Esophagus (tissue), 2 donors: ENCODE measurements at regions not wholly inside any gene's neighbourhood (a gene's known extent, or its start where the extent isn't known, plus 50 kb on each side); places are given as distances from the start of the nearest gene placed in this dataset.
"Not testable (repeated sequence)": the region's sequence is repeated elsewhere in the genome, so short reads cannot be mapped to it uniquely, and the experiment has no call there.

Experiments used
- H3K27ac ChIP-seq, 2 donors: one replicate each; pipeline ENCODE4 v1.5.1; 2013; ENCODE audit warnings: low read depth in 2 of 2, mild to moderate bottlenecking in 2 of 2, inconsistent platforms in 1 of 2, low read length in 1 of 2, moderate library complexity in 1 of 2
- H3K27me3 ChIP-seq, 2 donors: one replicate each; pipeline ENCODE4 v1.6.1; 2013; ENCODE audit warnings: low read length in 2 of 2, control low read depth in 1 of 2, mild to moderate bottlenecking in 1 of 2; ENCODE audit not compliant: insufficient read depth in 2 of 2, control insufficient read depth in 1 of 2
- H3K36me3 ChIP-seq, 2 donors: one replicate each; pipeline ENCODE4 v1.6.1; 2013; ENCODE audit warnings: low read length in 1 of 2; ENCODE audit not compliant: control insufficient read depth in 2 of 2, insufficient read depth in 2 of 2
- H3K4me1 ChIP-seq, 2 donors: one replicate each; pipeline ENCODE4 v1.6.1; 2013; ENCODE audit warnings: low read length in 1 of 2; ENCODE audit not compliant: control insufficient read depth in 2 of 2, insufficient read depth in 2 of 2
- H3K4me3 ChIP-seq, 2 donors: one replicate each; pipeline ENCODE4 v1.5.1; 2013; ENCODE audit warnings: low read length in 2 of 2, mild to moderate bottlenecking in 2 of 2, low read depth in 1 of 2, moderate library complexity in 1 of 2
- H3K9me3 ChIP-seq, 2 donors: one replicate each; pipeline ENCODE4 v1.6.1; 2013; ENCODE audit warnings: mild to moderate bottlenecking in 2 of 2, low read depth in 1 of 2, low read length in 1 of 2, moderate library complexity in 1 of 2; ENCODE audit not compliant: control insufficient read depth in 2 of 2, insufficient read depth in 1 of 2
- WGBS, 2 donors: extraction: QIAGEN DNeasy Blood & Tissue Kit; methylation state at CpG; one replicate each; pipeline ENCODE4 v1.1.7; 2013; 5-methylcytosine and 5-hydroxymethylcytosine counted together
- donor health status: healthy with polysubstance abuse.
- donor health status: Bipolar disorder and iron deficiency.

- H3K36me3 ChIP-seq = no peaks in the 10 kb centered on the region
- 68 to 71% methylated on average over 4 of the region's 4 CpGs for WGBS, 2 donors
- H3K4me1 ChIP-seq = peaks cover 2 to 3% of the 10 kb centered on the region in 2 donors
- H3K27me3 ChIP-seq = no peaks in the 10 kb centered on the region
- no peaks in the 10 kb centered on the region for H3K9me3 ChIP-seq
- no peak overlapping the region for H3K4me3 ChIP-seq
- H3K27ac ChIP-seq = no peak overlapping the region
Observed at GRCh38 chr12:58745348-58746125, 174.8 kb downstream of the LRIG3 start.

GRCh38 chr12:58747533-58747932, 172.8 kb downstream of the LRIG3 start:
- Histone ChIP-seq H3K9me3 (no peaks in the 10 kb centered on the region), H3K4me1 (peaks cover 2 to 3% of the 10 kb centered on the region in 2 donors), H3K36me3 (no peaks in the 10 kb centered on the region), H3K27me3 (no peaks in the 10 kb centered on the region), H3K27ac (no peak overlapping the region), H3K4me3 (no peak overlapping the region)
- WGBS, 2 donors = 77 to 95% methylated on average over 2 of the region's 2 CpGs

- Histone ChIP-seq H3K9me3 (no peaks in the 10 kb centered on the region), H3K4me1 (no peaks in the 10 kb centered on the region), H3K27me3 (no peaks in the 10 kb centered on the region), H3K36me3 (no peaks in the 10 kb centered on the region), H3K27ac (no peak overlapping the region), H3K4me3 (no peak overlapping the region)
- 25 to 54% methylated on average over 3 of the region's 3 CpGs for WGBS, 2 donors
Observed at GRCh38 chr12:58750484-58750883, 169.8 kb downstream of the LRIG3 start.

GRCh38 chr12:58757422-58757821, 162.9 kb downstream of the LRIG3 start:
- Histone ChIP-seq H3K4me3 (no peak overlapping the region), H3K36me3 (no peaks in the 10 kb centered on the region), H3K27me3 (no peaks in the 10 kb centered on the region), H3K4me1 (no peaks in the 10 kb centered on the region), H3K27ac (no peak overlapping the region), H3K9me3 (no peaks in the 10 kb centered on the region)
- WGBS, 2 donors = 79 to 83% methylated on average over 7 of the region's 7 CpGs

- not testable (repeated sequence) for H3K27me3 ChIP-seq, H3K27ac ChIP-seq, H3K9me3 ChIP-seq, H3K4me3 ChIP-seq, H3K36me3 ChIP-seq, H3K4me1 ChIP-seq
- 0 to 33% methylated on average over 1 of the region's 1 CpG for WGBS, 2 donors
Observed at GRCh38 chr12:58759745-58760144, 160.6 kb downstream of the LRIG3 start.

GRCh38 chr12:58761308-58761707, 159.0 kb downstream of the LRIG3 start:
- no peak overlapping the region for H3K27ac ChIP-seq
- H3K36me3 ChIP-seq = no peaks in the 10 kb centered on the region
- H3K4me1 ChIP-seq = no peaks in the 10 kb centered on the region
- no peaks in the 10 kb centered on the region for H3K9me3 ChIP-seq
- WGBS, 2 donors = 52 to 56% methylated on average over 1 of the region's 1 CpG
- no peak overlapping the region for H3K4me3 ChIP-seq
- no peaks in the 10 kb centered on the region for H3K27me3 ChIP-seq

- Histone ChIP-seq H3K27ac (no peak overlapping the region), H3K9me3 (no peaks in the 10 kb centered on the region), H3K4me3 (no peak overlapping the region), H3K27me3 (no peaks in the 10 kb centered on the region), H3K4me1 (no peaks in the 10 kb centered on the region), H3K36me3 (no peaks in the 10 kb centered on the region)
- WGBS, 2 donors = 46 to 50% methylated on average over 6 of the region's 6 CpGs
Observed at GRCh38 chr12:58764100-58764953, 156.0 kb downstream of the LRIG3 start.

- Histone ChIP-seq H3K27ac (no peak overlapping the region), H3K4me3 (no peak overlapping the region), H3K4me1 (no peaks in the 10 kb centered on the region), H3K36me3 (no peaks in the 10 kb centered on the region), H3K27me3 (no peaks in the 10 kb centered on the region), H3K9me3 (no peaks in the 10 kb centered on the region)
- WGBS, 2 donors = 21 to 29% methylated on average over 2 of the region's 2 CpGs
Observed at GRCh38 chr12:58765076-58765475, 155.2 kb downstream of the LRIG3 start.

- Histone ChIP-seq H3K4me1 (no peaks in the 10 kb centered on the region), H3K4me3 (no peak overlapping the region), H3K36me3 (no peaks in the 10 kb centered on the region), H3K9me3 (no peaks in the 10 kb centered on the region), H3K27ac (no peak overlapping the region), H3K27me3 (no peaks in the 10 kb centered on the region)
- 56 to 62% methylated on average over 4 of the region's 4 CpGs for WGBS, 2 donors
Observed at GRCh38 chr12:58765653-58766512, 154.4 kb downstream of the LRIG3 start.
